ENCODE measurements at regions not wholly inside any gene's neighbourhood (a gene's known extent, or its start where the extent isn't known, plus 50 kb on each side); places are given as distances from the start of the nearest gene placed in this dataset.

DNA sequence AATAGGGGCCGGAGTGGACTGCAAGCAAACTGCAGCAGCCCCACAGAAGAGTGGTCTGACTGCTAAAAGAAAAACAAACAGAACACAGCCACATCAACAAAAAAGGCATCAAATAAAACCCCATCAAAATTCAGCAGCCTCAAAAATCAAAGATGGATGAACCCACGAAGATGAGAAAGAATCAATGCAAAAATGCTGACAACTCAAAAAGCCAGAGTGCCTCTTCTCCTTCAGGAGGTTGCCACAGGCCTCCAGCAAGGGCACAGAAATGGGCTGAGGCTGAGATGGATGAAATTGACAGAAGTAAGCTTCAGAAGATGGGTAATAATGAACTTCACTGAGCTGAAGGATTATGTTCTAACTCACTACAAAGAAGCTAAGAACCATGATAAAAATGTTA is 388.6 kb downstream of the PABPC4L start:
- Histone ChIP-seq H3K9me3 (no peaks in the 10 kb centered on the region), H3K27me3 (no peaks in the 10 kb centered on the region), H3K4me1 (no peaks in the 10 kb centered on the region), H3K4me3 (no peak overlapping the region), H3K36me3 (no peaks in the 10 kb centered on the region), H3K27ac (no peak overlapping the region)
- intact Hi-C loops (cut with DNase I) = no loop called here
- TF ChIP-seq POLR2AphosphoS5 (IDR thresholded peaks at IDR 0.05; ENCODE audit: insufficient read depth in 1 of 2, low read depth in 1 of 2) (no peak), POLR2A (IDR thresholded peaks at IDR 0.05) (no peak)
- TF ChIP-seq, protein P1, sequence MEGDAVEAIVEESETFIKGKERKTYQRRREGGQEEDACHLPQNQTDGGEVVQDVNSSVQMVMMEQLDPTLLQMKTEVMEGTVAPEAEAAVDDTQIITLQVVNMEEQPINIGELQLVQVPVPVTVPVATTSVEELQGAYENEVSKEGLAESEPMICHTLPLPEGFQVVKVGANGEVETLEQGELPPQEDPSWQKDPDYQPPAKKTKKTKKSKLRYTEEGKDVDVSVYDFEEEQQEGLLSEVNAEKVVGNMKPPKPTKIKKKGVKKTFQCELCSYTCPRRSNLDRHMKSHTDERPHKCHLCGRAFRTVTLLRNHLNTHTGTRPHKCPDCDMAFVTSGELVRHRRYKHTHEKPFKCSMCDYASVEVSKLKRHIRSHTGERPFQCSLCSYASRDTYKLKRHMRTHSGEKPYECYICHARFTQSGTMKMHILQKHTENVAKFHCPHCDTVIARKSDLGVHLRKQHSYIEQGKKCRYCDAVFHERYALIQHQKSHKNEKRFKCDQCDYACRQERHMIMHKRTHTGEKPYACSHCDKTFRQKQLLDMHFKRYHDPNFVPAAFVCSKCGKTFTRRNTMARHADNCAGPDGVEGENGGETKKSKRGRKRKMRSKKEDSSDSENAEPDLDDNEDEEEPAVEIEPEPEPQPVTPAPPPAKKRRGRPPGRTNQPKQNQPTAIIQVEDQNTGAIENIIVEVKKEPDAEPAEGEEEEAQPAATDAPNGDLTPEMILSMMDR (IDR thresholded peaks at IDR 0.05) = no peak
- no peak for DNase-seq (ENCODE audit: extremely low spot score in 2 of 2)

DNA sequence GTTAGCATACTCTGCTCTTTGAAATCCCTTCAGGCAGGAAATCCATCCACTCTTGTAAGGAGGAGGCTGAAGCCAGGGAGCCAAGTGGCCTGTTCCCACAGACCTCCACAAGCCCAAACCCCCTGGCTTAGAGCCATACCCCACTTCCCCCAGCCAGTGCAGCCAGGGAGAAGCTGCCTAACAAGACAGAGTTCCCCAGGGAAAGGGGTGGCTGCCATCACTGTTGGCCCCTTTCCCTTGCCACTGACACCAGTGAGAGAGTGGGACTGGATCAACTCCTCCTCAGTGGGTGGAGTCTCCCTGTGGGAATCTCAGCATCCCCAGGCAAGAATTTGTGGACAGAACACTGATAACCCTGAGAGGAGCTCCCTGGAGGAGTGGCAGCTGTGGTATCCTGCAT is 389.4 kb downstream of the PABPC4L start:
- no peak for DNase-seq (ENCODE audit: extremely low spot score in 2 of 2)
- intact Hi-C loops (cut with DNase I) = no loop called here
- H3K36me3 ChIP-seq = no peaks in the 10 kb centered on the region
- TF ChIP-seq, protein P1 (IDR thresholded peaks at IDR 0.05) = no peak
- no peak for TF ChIP-seq POLR2AphosphoS5 (IDR thresholded peaks at IDR 0.05; ENCODE audit: insufficient read depth in 1 of 2, low read depth in 1 of 2)
- no peak for TF ChIP-seq POLR2A (IDR thresholded peaks at IDR 0.05)
- no peaks in the 10 kb centered on the region for H3K4me1 ChIP-seq
- H3K27me3 ChIP-seq = no peaks in the 10 kb centered on the region
- no peaks in the 10 kb centered on the region for H3K9me3 ChIP-seq
- H3K27ac ChIP-seq = no peak overlapping the region
- no peak overlapping the region for H3K4me3 ChIP-seq

DNA sequence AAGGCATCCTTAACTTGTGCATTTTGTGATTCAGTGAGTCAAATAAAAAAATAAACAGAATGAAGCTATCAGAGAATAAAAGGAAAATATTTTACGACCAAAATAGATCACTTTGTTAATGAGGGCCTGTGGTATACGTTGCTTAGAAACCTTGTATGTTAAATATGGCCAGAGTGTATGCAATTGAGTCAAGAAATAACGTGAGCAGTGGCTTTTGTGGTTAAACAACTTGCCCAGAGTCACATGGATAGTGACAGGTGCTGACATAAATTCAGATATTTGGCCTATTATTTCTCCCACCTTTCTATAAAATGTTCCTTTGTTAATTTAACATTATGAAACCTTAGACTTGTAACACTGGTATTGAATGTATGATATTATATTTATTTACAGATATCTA is 393.4 kb downstream of the PABPC4L start:
- H3K9me3 ChIP-seq = no peaks in the 10 kb centered on the region
- H3K36me3 ChIP-seq = no peaks in the 10 kb centered on the region
- H3K4me1 ChIP-seq = no peaks in the 10 kb centered on the region
- H3K27ac ChIP-seq = no peak overlapping the region
- TF ChIP-seq POLR2A (IDR thresholded peaks at IDR 0.05) (no peak), POLR2AphosphoS5 (IDR thresholded peaks at IDR 0.05; ENCODE audit: insufficient read depth in 1 of 2, low read depth in 1 of 2) (no peak)
- TF ChIP-seq, protein P1 (IDR thresholded peaks at IDR 0.05) = no peak
- DNase-seq (ENCODE audit: extremely low spot score in 2 of 2) = no peak
- intact Hi-C loops (cut with DNase I) = no loop called here
- H3K27me3 ChIP-seq = no peaks in the 10 kb centered on the region
- H3K4me3 ChIP-seq = no peak overlapping the region

DNA sequence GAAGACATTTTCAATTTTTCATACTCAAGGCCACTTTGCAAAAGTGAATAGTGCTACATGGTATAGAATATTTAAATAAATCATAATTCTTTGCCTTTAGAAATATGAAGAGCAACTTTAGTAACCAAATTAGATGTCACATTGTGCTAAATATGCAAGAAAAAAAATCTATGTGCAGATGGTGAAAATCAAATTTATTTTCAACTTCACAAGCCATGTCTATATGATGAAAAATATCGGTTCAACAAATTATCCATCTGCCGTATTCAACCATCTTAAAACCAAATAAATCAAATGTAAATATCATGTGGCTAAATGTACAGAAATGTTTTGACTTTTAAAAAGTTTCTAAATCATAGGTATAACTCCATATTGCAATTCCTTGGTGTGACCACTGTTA is 398.2 kb downstream of the PABPC4L start:
- H3K9me3 ChIP-seq = no peaks in the 10 kb centered on the region
- DNase-seq (ENCODE audit: extremely low spot score in 2 of 2) = no peak
- no peak overlapping the region for H3K27ac ChIP-seq
- intact Hi-C loops (cut with DNase I) = no loop called here
- no peak overlapping the region for H3K4me3 ChIP-seq
- no peaks in the 10 kb centered on the region for H3K4me1 ChIP-seq
- no peaks in the 10 kb centered on the region for H3K27me3 ChIP-seq
- no peaks in the 10 kb centered on the region for H3K36me3 ChIP-seq
- no peak for TF ChIP-seq POLR2AphosphoS5 (IDR thresholded peaks at IDR 0.05; ENCODE audit: insufficient read depth in 1 of 2, low read depth in 1 of 2)
- TF ChIP-seq, protein P1 (IDR thresholded peaks at IDR 0.05) = no peak
- no peak for TF ChIP-seq POLR2A (IDR thresholded peaks at IDR 0.05)

DNA sequence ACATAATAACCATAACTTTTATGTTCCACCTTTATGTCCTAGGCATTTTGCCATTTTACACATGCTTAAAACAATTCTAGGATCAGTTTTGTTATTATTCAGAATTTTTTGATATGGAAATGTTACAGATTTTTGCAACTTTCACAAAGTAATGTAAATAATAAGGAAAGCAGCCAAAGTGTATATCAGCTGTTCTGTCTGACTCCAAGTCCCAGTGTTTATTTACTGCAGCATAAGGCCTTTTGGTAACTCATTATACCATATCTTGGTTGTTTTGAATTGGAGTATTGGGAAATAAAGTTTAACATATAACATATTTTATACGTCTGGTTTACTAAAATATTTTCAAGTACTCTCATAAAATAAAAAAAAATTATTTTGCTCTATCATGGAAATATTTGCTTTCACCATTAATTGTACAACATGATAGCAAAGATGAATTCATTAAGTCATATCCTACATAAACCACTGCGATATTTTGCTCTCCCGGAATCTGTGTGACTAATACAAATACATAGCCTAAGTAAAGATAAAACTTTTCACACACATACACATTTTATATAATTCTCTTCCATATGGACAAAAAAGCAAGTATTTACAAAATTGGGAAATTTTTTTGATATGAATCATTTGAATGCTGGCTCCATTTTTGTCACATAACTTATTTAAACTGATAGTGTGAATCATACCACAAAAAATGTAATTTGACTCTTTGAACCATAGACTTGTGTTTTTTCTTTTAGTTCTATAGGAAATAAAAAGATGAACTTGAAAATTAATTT is 399.0 kb downstream of the PABPC4L start:
- no peak overlapping the region for H3K4me3 ChIP-seq
- intact Hi-C loops (cut with DNase I) = no loop called here
- H3K36me3 ChIP-seq = no peaks in the 10 kb centered on the region
- TF ChIP-seq, protein P1 (IDR thresholded peaks at IDR 0.05) = no peak
- TF ChIP-seq POLR2AphosphoS5 (IDR thresholded peaks at IDR 0.05; ENCODE audit: insufficient read depth in 1 of 2, low read depth in 1 of 2) (no peak), POLR2A (IDR thresholded peaks at IDR 0.05) (no peak)
- H3K27me3 ChIP-seq = no peaks in the 10 kb centered on the region
- no peak overlapping the region for H3K27ac ChIP-seq
- no peaks in the 10 kb centered on the region for H3K4me1 ChIP-seq
- no peaks in the 10 kb centered on the region for H3K9me3 ChIP-seq
- DNase-seq (ENCODE audit: extremely low spot score in 2 of 2) = no peak
